Tibial nerve (tissue), 4 donors: ENCODE measurements at regions not wholly inside any gene's neighbourhood (a gene's known extent, or its start where the extent isn't known, plus 50 kb on each side); places are given as distances from the start of the nearest gene placed in this dataset.

Experiments
- CTCF ChIP-seq, 5 experiments: fragments of 200-600 bp in 3 of 5; fragments of 450-650 bp in 2 of 5; sonication (generic) in 3 of 5; IDR thresholded peaks; one replicate each; pipeline ENCODE4 v1.5.1; 2016 to 2019; ENCODE audit warnings: antibody characterized with exemption in 5 of 5, mild to moderate bottlenecking in 3 of 5, moderate library complexity in 2 of 5
- EP300 ChIP-seq, 2 donors: sonication (generic); formaldehyde crosslinking; IDR thresholded peaks; one replicate each; pipeline ENCODE4 v1.6.1; 2017; ENCODE audit warnings: antibody characterized with exemption in 2 of 2, mild to moderate bottlenecking in 1 of 2
- POLR2A ChIP-seq, 2 donors: fragments of 450-650 bp; IDR thresholded peaks; one replicate each; pipeline ENCODE4 v1.6.1; 2017; ENCODE audit warnings: antibody characterized with exemption in 2 of 2, mild to moderate bottlenecking in 2 of 2, moderate library complexity in 2 of 2

GRCh38 chr3:127092368-127092767, 100.6 kb upstream of the PRR23E start:
- no peak for TF ChIP-seq EP300 (IDR thresholded peaks at IDR 0.05)
- no peak for TF ChIP-seq CTCF (IDR thresholded peaks at IDR 0.05)
- no peak for TF ChIP-seq POLR2A (IDR thresholded peaks at IDR 0.05)
